SK-N-SH (cell line): ENCODE measurements at regions not wholly inside any gene's neighbourhood (a gene's known extent, or its start where the extent isn't known, plus 50 kb on each side); places are given as distances from the start of the nearest gene placed in this dataset.

Experiments used
- CTCF ChIA-PET: fragments of 300-600, 350-600 bp; formaldehyde crosslinking; extraction: SDS; loops from one replicate; lab custom pipeline; 2021; lab: Yijun Ruan, JAX
- POLR2A ChIA-PET: fragments of 350-600 bp; sonication (Branson Sonifier 250); formaldehyde crosslinking; extraction: SDS; loops from one replicate; lab custom pipeline; 2020; ENCODE audit warnings: antibody characterized with exemption, inconsistent platforms; lab: Yijun Ruan, JAX
- DNase-seq: peaks from one replicate; pipeline ENCODE4 v3.0.0; 2012
- H2AFZ ChIP-seq: fragments of 200-600 bp; sonication (generic); 2 replicates; pipeline ENCODE4 v1.8.1; 2016; ENCODE audit warnings: antibody characterized with exemption, mild to moderate bottlenecking, low read depth
- H3F3A ChIP-seq: fragments of 200-600 bp; sonication (generic); replicated peaks from 2 replicates; pipeline ENCODE3; 2016; ENCODE audit warnings: antibody characterized with exemption, mild to moderate bottlenecking; ENCODE audit not compliant: insufficient read depth
- H3K27ac ChIP-seq, 2 experiments: fragments of 200-500 bp in 1 of 2; fragments of 200-600 bp in 1 of 2; sonication (Bioruptor generic) in 1 of 2; sonication (generic), shearing (Covaris generic) in 1 of 2; 2 replicates each; pipeline versions ENCODE4 v1.5.1 to v1.6.1; 2014 to 2016; ENCODE audit warnings: low read depth in 2 of 2, inconsistent platforms in 1 of 2, low read length in 1 of 2, mild to moderate bottlenecking in 1 of 2, mixed read lengths in 1 of 2
- H3K27me3 ChIP-seq: fragments of 200-600 bp; sonication (generic), shearing (Covaris generic); 2 replicates; pipeline ENCODE4 v1.6.1; 2016; ENCODE audit warnings: mixed run types; ENCODE audit not compliant: insufficient read depth
- H3K36me3 ChIP-seq, 2 experiments: fragments of 200-500 bp in 1 of 2; fragments of 200-600 bp in 1 of 2; sonication (Bioruptor generic) in 1 of 2; sonication (generic) in 1 of 2; replicated peaks in 1 of 2; 2 replicates each; pipeline versions ENCODE3 to v1.5.1; 2014 to 2016; ENCODE audit warnings: low read length in 1 of 2, mild to moderate bottlenecking in 1 of 2; ENCODE audit not compliant: insufficient read depth in 2 of 2, control insufficient read depth in 1 of 2
- H3K4me1 ChIP-seq, 2 experiments: fragments of 200-500 bp in 1 of 2; fragments of 200-600 bp in 1 of 2; sonication (Bioruptor generic) in 1 of 2; sonication (generic), shearing (Covaris generic) in 1 of 2; 2 replicates each; pipeline versions ENCODE4 v1.5.1 to v1.6.1; 2014 to 2016; ENCODE audit warnings: low read depth in 1 of 2, low read length in 1 of 2, mixed run types in 1 of 2; ENCODE audit not compliant: insufficient read depth in 2 of 2, control insufficient read depth in 1 of 2
- H3K4me2 ChIP-seq: fragments of 200-600 bp; sonication (generic), shearing (Covaris generic); 2 replicates; pipeline ENCODE4 v1.6.1; 2017; ENCODE audit warnings: mixed run types
- H3K4me3 ChIP-seq, 2 experiments: fragments of 200-500 bp in 1 of 2; fragments of 200-600 bp in 1 of 2; sonication (Bioruptor generic) in 1 of 2; sonication (generic), shearing (Covaris generic) in 1 of 2; 2 replicates each; pipeline versions ENCODE4 v1.5.1 to v1.8.1; 2014 to 2016; ENCODE audit warnings: low read depth in 2 of 2, inconsistent platforms in 1 of 2, low read length in 1 of 2, mild to moderate bottlenecking in 1 of 2, mixed read lengths in 1 of 2, moderate library complexity in 1 of 2
- H3K79me2 ChIP-seq: fragments of 200-600 bp; sonication (generic); 2 replicates; pipeline ENCODE4 v1.8.1; 2017; ENCODE audit warnings: mild to moderate bottlenecking; ENCODE audit not compliant: insufficient read depth
- H3K9ac ChIP-seq: fragments of 200-600 bp; sonication (generic); 2 replicates; pipeline ENCODE4 v1.6.1; 2017; ENCODE audit warnings: mixed run types
- H3K9me2 ChIP-seq: fragments of 200-600 bp; sonication (generic); 2 replicates; pipeline ENCODE4 v1.6.1; 2017; ENCODE audit warnings: mixed run types
- H3K9me3 ChIP-seq: fragments of 200-600 bp; sonication (generic); 2 replicates; pipeline ENCODE4 v1.6.1; 2017; ENCODE audit warnings: mixed run types, mild to moderate bottlenecking, moderate library complexity
- H4K20me1 ChIP-seq: fragments of 200-600 bp; sonication (generic); 2 replicates; pipeline ENCODE4 v1.6.1; 2017; ENCODE audit warnings: mild to moderate bottlenecking, mixed run types; ENCODE audit not compliant: insufficient read depth
- ELF1 ChIP-seq: IDR thresholded peaks from 2 replicates; pipeline ENCODE4 v1.4.0; 2012
- EZH2phosphoT487 ChIP-seq: fragments of 200-600 bp; sonication (generic); IDR thresholded peaks from 2 replicates; pipeline ENCODE4 v1.6.1; 2017; ENCODE audit warnings: low read depth, mixed run types, mild to moderate bottlenecking, antibody characterized with exemption, moderate library complexity, borderline replicate concordance
- FOSL2 ChIP-seq: IDR thresholded peaks from 2 replicates; pipeline ENCODE4 v1.4.0; 2012; ENCODE audit warnings: low read depth, mild to moderate bottlenecking, moderate library complexity, borderline replicate concordance
- JUND ChIP-seq: IDR thresholded peaks from 2 replicates; pipeline ENCODE4 v1.4.0; 2012
- MEF2A ChIP-seq: IDR thresholded peaks from 2 replicates; pipeline ENCODE4 v1.4.0; 2012; ENCODE audit warnings: low read depth, borderline replicate concordance
- NFIC ChIP-seq: IDR thresholded peaks from 2 replicates; pipeline ENCODE4 v1.4.0; 2012; ENCODE audit warnings: borderline replicate concordance
- NRF1 ChIP-seq: IDR thresholded peaks from 2 replicates; pipeline ENCODE4 v1.6.1; 2012; ENCODE audit warnings: low read depth, mild to moderate bottlenecking, low read length
- PBX3 ChIP-seq: IDR thresholded peaks from 2 replicates; pipeline ENCODE4; 2012
- POLR2AphosphoS5 ChIP-seq: IDR thresholded peaks from 2 replicates; pipeline ENCODE4 v1.6.1; 2012; ENCODE audit warnings: low read depth, low read length
- REST ChIP-seq: IDR thresholded peaks from 2 replicates; pipeline ENCODE4 v1.6.1; 2012; ENCODE audit warnings: mild to moderate bottlenecking, low read depth, low read length, moderate library complexity
- RFX5 ChIP-seq: IDR thresholded peaks from 2 replicates; pipeline ENCODE4 v1.6.1; 2012; ENCODE audit warnings: mild to moderate bottlenecking, improper control_type of control experiment, low read length
- RXRA ChIP-seq: IDR thresholded peaks from 2 replicates; pipeline ENCODE4 v1.4.0; 2012; ENCODE audit warnings: low read depth, mild to moderate bottlenecking, borderline replicate concordance
- SMC3 ChIP-seq: IDR thresholded peaks from 2 replicates; pipeline ENCODE4 v1.6.1; 2012; ENCODE audit warnings: low read depth, low read length, improper control_type of control experiment
- TAF1 ChIP-seq: IDR thresholded peaks from 2 replicates; pipeline ENCODE4 v1.6.1; 2012; ENCODE audit warnings: low read depth, mild to moderate bottlenecking, low read length, moderate library complexity, borderline replicate concordance
- TEAD4 ChIP-seq: IDR thresholded peaks from 2 replicates; pipeline ENCODE4 v1.4.0; 2012; ENCODE audit warnings: mild to moderate bottlenecking, borderline replicate concordance; ENCODE audit not compliant: insufficient read depth
- YY1 ChIP-seq: IDR thresholded peaks from 2 replicates; pipeline ENCODE4 v1.4.0; 2012; ENCODE audit warnings: low read depth, mild to moderate bottlenecking
- WGBS: methylation state at CpG from one replicate; pipeline ENCODE4 v1.1.6; 2017; ENCODE audit warnings: low lambda C conversion rate; 5-methylcytosine and 5-hydroxymethylcytosine counted together
- TF ChIP-seq, protein P1 (sequence below): IDR thresholded peaks from 2 replicates; pipeline ENCODE4 v1.4.0; 2012; ENCODE audit warnings: low read depth, borderline replicate concordance
- TF ChIP-seq, protein P2 (sequence below): IDR thresholded peaks from 2 replicates; pipeline ENCODE4 v1.4.0; 2012; ENCODE audit warnings: low read depth, borderline replicate concordance

DNA sequence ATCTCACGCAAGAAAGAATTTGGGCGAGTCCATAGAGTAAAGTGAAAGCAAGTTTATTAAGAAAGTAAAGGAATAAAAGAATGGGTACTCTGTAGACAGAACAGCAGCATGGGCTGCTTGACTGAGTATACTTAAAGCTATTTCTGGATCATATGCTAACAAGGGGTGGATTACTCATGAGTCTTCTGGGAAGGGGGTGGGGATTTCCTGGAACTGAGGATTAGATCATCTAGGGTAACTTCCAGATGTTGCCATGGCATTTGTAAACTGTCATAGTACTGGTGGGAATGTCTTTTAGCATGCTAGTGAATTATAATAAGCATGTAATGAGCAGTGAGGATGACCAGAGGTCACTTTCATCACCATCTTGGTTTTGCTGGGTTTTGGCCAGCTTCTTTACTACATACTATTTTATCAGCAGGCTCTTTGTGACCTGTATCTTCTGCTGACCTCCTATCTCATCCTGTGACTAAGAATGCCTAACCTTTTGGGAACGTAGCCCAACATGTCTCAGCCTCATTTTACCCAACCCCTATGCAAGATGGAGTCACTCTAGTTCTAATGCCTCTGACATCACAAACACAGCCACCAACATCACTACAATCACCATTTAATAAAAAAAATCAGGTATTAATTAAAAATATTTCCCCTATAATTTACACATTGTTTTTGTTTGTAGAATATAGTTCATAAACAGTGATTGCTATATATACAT is 890.7 kb upstream of the EPHA6 start (continued):
- TF ChIP-seq PBX3 (peak; percentile 52; the same call in 1 of the 2 replicates), RXRA (peak; percentile 65; the same call in 1 of the 2 replicates), ELF1 (no peak), JUND (peak; percentile 84)
- TF ChIP-seq, all 33 proteins: peak for 12

- H3K36me3 ChIP-seq: no peaks in the 10 kb centered on the region
- no peak for DNase-seq
- H3K27me3 ChIP-seq: no peaks in the 10 kb centered on the region
- H3K4me1 ChIP-seq: 0 out of 4 replicates have a peak, but pooled peaks cover 0 to 3% of the 10 kb centered on the region in 2 experiments
- no peaks in the 10 kb centered on the region for H3K9me2 ChIP-seq
- peaks cover 6% of the 10 kb centered on the region for H3F3A ChIP-seq
- no peak overlapping the region for H2AFZ ChIP-seq
- CTCF ChIA-PET: no interaction called here
- no peak overlapping the region for H3K9ac ChIP-seq
- WGBS: 26% methylated on average over 9 of the region's 9 CpGs
- no peaks in the 10 kb centered on the region for H4K20me1 ChIP-seq
- TF ChIP-seq FOSL2 (no peak), SMC3 (no peak), NFIC (no peak), TEAD4 (no peak), POLR2AphosphoS5 (no peak), ELF1 (no peak), REST (no peak), NRF1 (no peak), EZH2phosphoT487 (no peak), MEF2A (no peak), TAF1 (no peak), RFX5 (no peak), YY1 (no peak)
- TF ChIP-seq, protein P1, sequence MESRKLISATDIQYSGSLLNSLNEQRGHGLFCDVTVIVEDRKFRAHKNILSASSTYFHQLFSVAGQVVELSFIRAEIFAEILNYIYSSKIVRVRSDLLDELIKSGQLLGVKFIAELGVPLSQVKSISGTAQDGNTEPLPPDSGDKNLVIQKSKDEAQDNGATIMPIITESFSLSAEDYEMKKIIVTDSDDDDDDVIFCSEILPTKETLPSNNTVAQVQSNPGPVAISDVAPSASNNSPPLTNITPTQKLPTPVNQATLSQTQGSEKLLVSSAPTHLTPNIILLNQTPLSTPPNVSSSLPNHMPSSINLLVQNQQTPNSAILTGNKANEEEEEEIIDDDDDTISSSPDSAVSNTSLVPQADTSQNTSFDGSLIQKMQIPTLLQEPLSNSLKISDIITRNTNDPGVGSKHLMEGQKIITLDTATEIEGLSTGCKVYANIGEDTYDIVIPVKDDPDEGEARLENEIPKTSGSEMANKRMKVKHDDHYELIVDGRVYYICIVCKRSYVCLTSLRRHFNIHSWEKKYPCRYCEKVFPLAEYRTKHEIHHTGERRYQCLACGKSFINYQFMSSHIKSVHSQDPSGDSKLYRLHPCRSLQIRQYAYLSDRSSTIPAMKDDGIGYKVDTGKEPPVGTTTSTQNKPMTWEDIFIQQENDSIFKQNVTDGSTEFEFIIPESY: no peak
- TF ChIP-seq, protein P2, sequence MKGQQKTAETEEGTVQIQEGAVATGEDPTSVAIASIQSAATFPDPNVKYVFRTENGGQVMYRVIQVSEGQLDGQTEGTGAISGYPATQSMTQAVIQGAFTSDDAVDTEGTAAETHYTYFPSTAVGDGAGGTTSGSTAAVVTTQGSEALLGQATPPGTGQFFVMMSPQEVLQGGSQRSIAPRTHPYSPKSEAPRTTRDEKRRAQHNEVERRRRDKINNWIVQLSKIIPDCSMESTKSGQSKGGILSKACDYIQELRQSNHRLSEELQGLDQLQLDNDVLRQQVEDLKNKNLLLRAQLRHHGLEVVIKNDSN: no peak
- TF ChIP-seq, all 33 proteins: peak for 0
- no peaks in the 10 kb centered on the region for H3K79me2 ChIP-seq
- no peak overlapping the region for H3K4me3 ChIP-seq
- no peak overlapping the region for H3K4me2 ChIP-seq
- POLR2A ChIA-PET: no interaction called here
- H3K9me3 ChIP-seq: no peaks in the 10 kb centered on the region
- no peak overlapping the region for H3K27ac ChIP-seq
These were observed 887.4 kb upstream of the EPHA6 start for GRCh38 chr3:95926904-95927501.
